Liver (tissue), 3 donors: ENCODE measurements at regions not wholly inside any gene's neighbourhood (a gene's known extent, or its start where the extent isn't known, plus 50 kb on each side); places are given as distances from the start of the nearest gene placed in this dataset.

Experiments used
- TF ChIP-seq, protein P1 (sequence below): IDR thresholded peaks from 2 replicates; pipeline ENCODE4 v1.6.1; 2016; ENCODE audit warnings: antibody characterized with exemption
- TF ChIP-seq, protein P2 (sequence below): fragments of 150-350 bp; IDR thresholded peaks from 2 replicates; pipeline ENCODE4 v1.5.1; 2017; ENCODE audit warnings: improper control_type of control experiment, low read depth, low read length; ENCODE audit not compliant: missing input control
- donor health status: healthy.
- donor health status: healthy.

DNA sequence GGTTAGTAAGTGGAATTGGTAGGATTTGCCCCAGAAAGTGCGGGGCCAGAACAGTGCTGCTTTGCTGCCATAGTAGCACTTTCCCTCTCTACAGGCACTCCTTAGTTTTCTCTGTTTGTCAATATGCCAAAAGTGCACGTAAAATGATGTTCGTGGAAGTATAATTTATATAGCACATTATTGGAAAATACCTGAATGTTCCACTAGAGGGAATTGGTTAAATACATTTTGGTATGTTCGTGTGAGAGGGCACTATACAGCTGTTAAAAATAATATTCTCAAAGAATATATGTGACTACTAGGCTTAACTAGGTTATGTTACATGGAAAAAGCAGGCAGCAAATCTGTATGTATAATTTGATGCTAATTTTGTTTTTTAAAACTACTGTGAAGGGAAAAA is 184.0 kb upstream of the GDNF start:
- TF ChIP-seq, protein P1, sequence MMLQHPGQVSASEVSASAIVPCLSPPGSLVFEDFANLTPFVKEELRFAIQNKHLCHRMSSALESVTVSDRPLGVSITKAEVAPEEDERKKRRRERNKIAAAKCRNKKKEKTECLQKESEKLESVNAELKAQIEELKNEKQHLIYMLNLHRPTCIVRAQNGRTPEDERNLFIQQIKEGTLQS: no peak
- TF ChIP-seq, protein P2, sequence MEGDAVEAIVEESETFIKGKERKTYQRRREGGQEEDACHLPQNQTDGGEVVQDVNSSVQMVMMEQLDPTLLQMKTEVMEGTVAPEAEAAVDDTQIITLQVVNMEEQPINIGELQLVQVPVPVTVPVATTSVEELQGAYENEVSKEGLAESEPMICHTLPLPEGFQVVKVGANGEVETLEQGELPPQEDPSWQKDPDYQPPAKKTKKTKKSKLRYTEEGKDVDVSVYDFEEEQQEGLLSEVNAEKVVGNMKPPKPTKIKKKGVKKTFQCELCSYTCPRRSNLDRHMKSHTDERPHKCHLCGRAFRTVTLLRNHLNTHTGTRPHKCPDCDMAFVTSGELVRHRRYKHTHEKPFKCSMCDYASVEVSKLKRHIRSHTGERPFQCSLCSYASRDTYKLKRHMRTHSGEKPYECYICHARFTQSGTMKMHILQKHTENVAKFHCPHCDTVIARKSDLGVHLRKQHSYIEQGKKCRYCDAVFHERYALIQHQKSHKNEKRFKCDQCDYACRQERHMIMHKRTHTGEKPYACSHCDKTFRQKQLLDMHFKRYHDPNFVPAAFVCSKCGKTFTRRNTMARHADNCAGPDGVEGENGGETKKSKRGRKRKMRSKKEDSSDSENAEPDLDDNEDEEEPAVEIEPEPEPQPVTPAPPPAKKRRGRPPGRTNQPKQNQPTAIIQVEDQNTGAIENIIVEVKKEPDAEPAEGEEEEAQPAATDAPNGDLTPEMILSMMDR: no peak
